ENCODE measurements at regions not wholly inside any gene's neighbourhood (a gene's known extent, or its start where the extent isn't known, plus 50 kb on each side); places are given as distances from the start of the nearest gene placed in this dataset.

- DNase-seq (ENCODE audit: low spot score) = no peak
- TF ChIP-seq, protein P1, sequence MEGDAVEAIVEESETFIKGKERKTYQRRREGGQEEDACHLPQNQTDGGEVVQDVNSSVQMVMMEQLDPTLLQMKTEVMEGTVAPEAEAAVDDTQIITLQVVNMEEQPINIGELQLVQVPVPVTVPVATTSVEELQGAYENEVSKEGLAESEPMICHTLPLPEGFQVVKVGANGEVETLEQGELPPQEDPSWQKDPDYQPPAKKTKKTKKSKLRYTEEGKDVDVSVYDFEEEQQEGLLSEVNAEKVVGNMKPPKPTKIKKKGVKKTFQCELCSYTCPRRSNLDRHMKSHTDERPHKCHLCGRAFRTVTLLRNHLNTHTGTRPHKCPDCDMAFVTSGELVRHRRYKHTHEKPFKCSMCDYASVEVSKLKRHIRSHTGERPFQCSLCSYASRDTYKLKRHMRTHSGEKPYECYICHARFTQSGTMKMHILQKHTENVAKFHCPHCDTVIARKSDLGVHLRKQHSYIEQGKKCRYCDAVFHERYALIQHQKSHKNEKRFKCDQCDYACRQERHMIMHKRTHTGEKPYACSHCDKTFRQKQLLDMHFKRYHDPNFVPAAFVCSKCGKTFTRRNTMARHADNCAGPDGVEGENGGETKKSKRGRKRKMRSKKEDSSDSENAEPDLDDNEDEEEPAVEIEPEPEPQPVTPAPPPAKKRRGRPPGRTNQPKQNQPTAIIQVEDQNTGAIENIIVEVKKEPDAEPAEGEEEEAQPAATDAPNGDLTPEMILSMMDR (IDR thresholded peaks at IDR 0.05; ENCODE audit: extremely low read depth, missing control alignments) = no peak
These were observed 1317.1 kb downstream of the BRD1 start for GRCh38 chr22:48510599-48510998.

DNA sequence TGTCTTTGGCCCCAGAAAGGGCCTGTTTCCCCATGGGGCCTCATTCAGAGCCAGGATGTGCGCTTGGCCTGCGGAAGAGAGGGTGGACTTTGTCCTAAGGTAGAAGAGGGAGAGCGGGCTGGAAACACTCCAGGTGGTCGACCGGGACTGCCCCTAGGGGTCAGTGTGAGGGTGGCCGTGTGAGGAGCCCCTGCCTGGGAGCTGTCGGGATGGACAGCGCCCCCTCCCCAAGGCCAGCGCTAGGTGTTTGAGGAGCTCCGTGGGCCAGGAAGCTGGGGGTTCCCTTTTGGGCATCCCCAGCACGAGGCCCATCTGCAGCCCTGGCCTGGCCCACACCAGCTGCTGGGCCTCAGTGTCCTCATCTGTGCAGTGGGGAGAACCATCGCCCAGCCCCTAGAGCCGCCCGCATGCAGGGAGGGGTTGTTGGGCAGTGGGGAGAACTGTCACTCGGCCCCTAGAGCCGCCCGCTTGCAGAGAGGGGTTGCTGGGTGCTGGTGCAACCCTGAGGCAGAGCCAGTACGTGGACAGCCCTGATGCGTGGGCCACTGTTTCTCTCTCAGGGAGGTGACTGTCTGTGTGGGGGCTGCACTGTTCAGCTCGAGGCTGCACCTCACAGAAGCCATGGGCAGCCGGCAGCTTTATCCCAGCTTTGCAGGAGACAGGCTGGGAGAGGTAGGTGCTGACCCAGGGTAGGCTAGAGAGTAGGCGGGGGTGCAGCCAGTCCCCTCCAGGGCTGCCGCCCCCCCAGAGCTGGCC, 1319.9 kb downstream of the BRD1 start:
- TF ChIP-seq, protein P1 (IDR thresholded peaks at IDR 0.05; ENCODE audit: extremely low read depth, missing control alignments) = no peak
- no peak for DNase-seq (ENCODE audit: low spot score)

GRCh38 chr22:48507171-48507570, 1320.5 kb downstream of the BRD1 start:
- DNase-seq (ENCODE audit: low spot score) = no peak

GRCh38 chr22:48506506-48507145, 1321.0 kb downstream of the BRD1 start:
- no peak for DNase-seq (ENCODE audit: low spot score)
- TF ChIP-seq, protein P1 (IDR thresholded peaks at IDR 0.05; ENCODE audit: extremely low read depth, missing control alignments) = no peak

More at GRCh38 chr22:48507171-48507570, 1320.5 kb downstream of the BRD1 start:
- TF ChIP-seq, protein P1 (IDR thresholded peaks at IDR 0.05; ENCODE audit: extremely low read depth, missing control alignments) = no peak

DNA sequence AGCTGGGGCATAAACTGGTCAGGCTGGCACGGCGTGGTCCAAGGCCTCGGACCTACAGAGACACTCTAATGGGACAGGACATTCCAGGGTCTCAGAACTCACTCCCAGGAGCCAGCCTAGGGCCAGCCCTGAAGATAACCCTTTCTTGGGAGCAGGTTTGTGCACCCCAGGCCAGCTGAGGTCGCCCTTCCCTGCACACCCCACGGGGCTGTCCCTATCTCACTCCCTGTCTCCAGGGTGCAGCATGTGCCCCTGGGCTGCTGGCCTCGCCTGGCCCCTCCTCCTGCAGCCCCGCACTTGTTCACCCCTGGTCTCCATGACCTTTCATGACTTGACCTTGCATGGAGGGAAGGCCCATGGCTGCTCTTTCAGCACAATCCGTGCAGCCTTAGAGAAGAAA, 1321.8 kb downstream of the BRD1 start:
- no peak for DNase-seq (ENCODE audit: low spot score)
- TF ChIP-seq, protein P1 (IDR thresholded peaks at IDR 0.05; ENCODE audit: extremely low read depth, missing control alignments) = no peak

GRCh38 chr22:48504519-48505140, 1323.0 kb downstream of the BRD1 start:
- TF ChIP-seq, protein P1 (IDR thresholded peaks at IDR 0.05; ENCODE audit: extremely low read depth, missing control alignments) = no peak
- DNase-seq (ENCODE audit: low spot score) = no peak

GRCh38 chr22:48503876-48504275, 1323.8 kb downstream of the BRD1 start:
- TF ChIP-seq, protein P1 (IDR thresholded peaks at IDR 0.05; ENCODE audit: extremely low read depth, missing control alignments) = no peak
- no peak for DNase-seq (ENCODE audit: low spot score)

All from GM20000 (cell line).